PC-9 (cell line): ENCODE measurements at regions not wholly inside any gene's neighbourhood (a gene's known extent, or its start where the extent isn't known, plus 50 kb on each side); places are given as distances from the start of the nearest gene placed in this dataset.

Source experiments
- BruUV-seq: library from RNA; stranded (reverse); fragments of 400-500 nt; replicated peaks from 2 replicates; lab custom pipeline; 2021; lab: Mats Ljungman, UMichigan
- CTCF ChIA-PET: fragments of 300-600 bp; sonication (Branson Sonifier 250); formaldehyde crosslinking; loops from one replicate; lab custom pipeline; 2022; ENCODE audit warnings: antibody characterized with exemption; lab: Charles Lee
- POLR2A ChIA-PET: fragments of 300-600 bp; sonication (Branson Sonifier 250); formaldehyde crosslinking; loops from one replicate; lab custom pipeline; 2022; ENCODE audit warnings: antibody characterized with exemption; ENCODE audit not compliant: unreplicated experiment; lab: Charles Lee
- DNase-seq, 2 experiments: peaks; one replicate each; pipeline versions ENCODE4 v3.0.0 to v3.0.0-alpha.2; 2015 to 2022; ENCODE audit warnings: mixed read lengths in 1 of 2
- H2AFZ ChIP-seq: fragments of 200-600 bp; sonication (generic); 2 replicates; pipeline ENCODE4 v1.8.1; 2017; ENCODE audit warnings: antibody characterized with exemption
- H3F3A ChIP-seq: fragments of 200-600 bp; sonication (generic); 2 replicates; pipeline ENCODE4 v1.8.1; 2017; ENCODE audit warnings: antibody characterized with exemption, mild to moderate bottlenecking, low read depth; ENCODE audit not compliant: insufficient read depth
- H3K27ac ChIP-seq: fragments of 200-600 bp; sonication (generic); 2 replicates; pipeline ENCODE4 v1.6.1; 2016; ENCODE audit warnings: mixed run types
- H3K27me3 ChIP-seq: fragments of 200-600 bp; sonication (generic); 2 replicates; pipeline ENCODE4 v1.6.1; 2016; ENCODE audit warnings: low read depth, mixed run types; ENCODE audit not compliant: insufficient read depth
- H3K36me3 ChIP-seq: fragments of 200-600 bp; sonication (generic); 2 replicates; pipeline ENCODE4 v1.6.1; 2016; ENCODE audit warnings: low read depth, mixed run types
- H3K4me1 ChIP-seq: fragments of 200-600 bp; sonication (generic); replicated peaks from 2 replicates; pipeline ENCODE4 v1.6.1; 2016; ENCODE audit warnings: mixed run types; ENCODE audit not compliant: insufficient read depth
- H3K4me2 ChIP-seq: fragments of 200-600 bp; sonication (generic); 2 replicates; pipeline ENCODE4 v1.6.1; 2017; ENCODE audit warnings: mixed run types
- H3K4me3 ChIP-seq: fragments of 200-600 bp; sonication (generic); 2 replicates; pipeline ENCODE4 v1.6.1; 2016; ENCODE audit warnings: mixed run types
- H3K79me2 ChIP-seq: fragments of 200-600 bp; sonication (generic); 2 replicates; pipeline ENCODE4 v1.6.1; 2017; ENCODE audit warnings: low read depth, mixed run types
- H3K9me2 ChIP-seq: fragments of 200-600 bp; sonication (generic); 2 replicates; pipeline ENCODE4 v1.8.1; 2017; ENCODE audit warnings: mild to moderate bottlenecking; ENCODE audit not compliant: insufficient read depth
- H3K9me3 ChIP-seq: fragments of 200-600 bp; sonication (generic); 2 replicates; pipeline ENCODE4 v1.8.1; 2016; ENCODE audit warnings: low read depth; ENCODE audit not compliant: insufficient read depth
- H4K20me1 ChIP-seq: fragments of 200-600 bp; sonication (generic); 2 replicates; pipeline ENCODE4 v1.8.1; 2017; ENCODE audit not compliant: insufficient read depth
- CTCF ChIP-seq: fragments of 200-600 bp; sonication (generic); conservative IDR thresholded peaks from 2 replicates; pipeline ENCODE4 v1.6.1; 2017; ENCODE audit warnings: mixed run types, antibody characterized with exemption, mild to moderate bottlenecking, moderate library complexity
- EZH2 ChIP-seq: fragments of 200-600 bp; sonication (generic); IDR thresholded peaks from 2 replicates; pipeline ENCODE4 v1.8.0; 2017; ENCODE audit warnings: antibody characterized with exemption, low read depth
- intact Hi-C: fragments of 100-400 bp; cut with micrococcal nuclease; formaldehyde crosslinking; loops from one replicate; pipeline ENCODE4 v1.10.0; 2022; ENCODE audit not compliant: unreplicated experiment

DNA sequence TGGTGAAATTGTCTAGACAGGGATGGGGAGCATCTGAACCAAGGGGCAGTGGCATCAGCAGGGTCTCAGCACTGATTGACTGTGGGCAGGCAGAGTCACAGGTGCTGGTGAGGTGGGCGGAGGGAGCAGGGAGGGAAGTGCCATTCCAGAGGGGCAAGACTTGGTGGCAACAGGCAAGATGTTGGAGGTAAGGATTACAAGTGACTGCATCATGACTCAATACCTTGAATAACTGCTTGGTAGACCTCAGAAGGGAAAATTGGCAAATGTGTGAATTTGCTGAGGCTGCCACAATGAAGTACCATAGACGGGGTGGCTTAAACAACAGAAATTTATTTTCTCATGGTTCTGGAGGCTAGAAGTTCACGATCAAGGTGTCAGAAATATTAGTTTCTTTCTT lies 419.1 kb downstream of the HS3ST3B1 start:
- H3K27me3 ChIP-seq: no peaks in the 10 kb centered on the region
- no peaks in the 10 kb centered on the region for H3K4me1 ChIP-seq
- CTCF ChIA-PET: interaction anchor here (0.6 kb wide), 1 partner anchor 250 kb away, joined by 3 read pairs; no protein-coding TSS in a partner anchor
- H3K4me2 ChIP-seq: no peak overlapping the region
- no peaks in the 10 kb centered on the region for H3K9me2 ChIP-seq
- no peaks in the 10 kb centered on the region for H3K36me3 ChIP-seq
- intact Hi-C loops: no loop called here
- POLR2A ChIA-PET: no interaction called here
- no peak overlapping the region for H2AFZ ChIP-seq
- TF ChIP-seq EZH2 (no peak), CTCF (no peak)
- no peaks in the 10 kb centered on the region for H3K9me3 ChIP-seq
- DNase-seq: no peak
- H3K4me3 ChIP-seq: no peak overlapping the region
- BruUV-seq: no TSS peak
- no peaks in the 10 kb centered on the region for H3K79me2 ChIP-seq
- no peaks in the 10 kb centered on the region for H3F3A ChIP-seq
- no peaks in the 10 kb centered on the region for H4K20me1 ChIP-seq
- H3K27ac ChIP-seq: no peak overlapping the region

DNA sequence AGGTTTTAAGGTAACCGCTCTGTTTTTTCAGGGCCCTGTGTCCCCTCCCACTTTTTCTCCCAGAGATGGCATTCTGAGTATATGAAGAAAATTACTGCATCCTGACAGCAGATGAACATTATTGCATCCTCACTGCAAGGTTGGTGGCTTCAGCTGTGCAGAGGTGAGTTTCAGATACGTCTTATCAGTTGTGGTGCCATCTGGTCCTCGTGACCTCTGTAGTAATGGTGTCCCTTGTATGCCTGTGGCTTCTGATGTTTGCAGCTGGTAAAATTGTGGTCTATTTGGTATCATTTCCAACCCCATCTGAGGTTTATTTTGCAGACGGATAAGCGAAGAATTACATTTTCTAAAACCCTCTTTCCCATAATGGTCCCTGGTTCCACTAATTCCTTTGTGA lies 417.0 kb downstream of the HS3ST3B1 start:
- Histone ChIP-seq H4K20me1 (no peaks in the 10 kb centered on the region), H3K4me2 (no peak overlapping the region), H3F3A (no peaks in the 10 kb centered on the region), H3K79me2 (no peaks in the 10 kb centered on the region), H3K9me3 (no peaks in the 10 kb centered on the region), H3K27ac (no peak overlapping the region), H3K27me3 (no peaks in the 10 kb centered on the region), H3K9me2 (no peaks in the 10 kb centered on the region), H3K4me1 (no peaks in the 10 kb centered on the region), H3K36me3 (no peaks in the 10 kb centered on the region), H3K4me3 (no peak overlapping the region), H2AFZ (no peak overlapping the region)
- intact Hi-C loops: no loop called here
- BruUV-seq: no TSS peak
- TF ChIP-seq EZH2: no peak
- no peak for TF ChIP-seq CTCF
- no peak for DNase-seq
- ChIA-PET CTCF (no interaction called here), POLR2A (no interaction called here)

DNA sequence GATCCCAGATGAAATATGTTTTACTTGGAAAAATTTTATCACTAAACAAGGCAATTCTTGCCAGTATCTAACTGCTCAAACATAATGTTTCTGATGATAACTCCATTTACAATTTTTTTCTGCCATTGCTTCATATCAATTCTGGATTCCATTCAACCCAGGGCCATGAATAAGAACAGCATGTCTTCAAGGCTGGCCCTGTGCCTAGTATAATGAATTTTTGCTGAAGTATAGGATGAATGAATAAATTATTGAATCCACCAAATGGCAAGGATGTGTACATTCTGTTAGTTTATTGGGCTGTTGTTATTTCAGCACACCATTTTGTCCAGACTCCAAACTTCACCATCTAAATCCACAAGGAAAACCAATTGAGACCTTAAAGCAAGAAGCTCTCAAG lies 414.7 kb downstream of the HS3ST3B1 start:
- no peaks in the 10 kb centered on the region for H3K9me3 ChIP-seq
- no peak overlapping the region for H2AFZ ChIP-seq
- H3K27me3 ChIP-seq: no peaks in the 10 kb centered on the region
- H4K20me1 ChIP-seq: no peaks in the 10 kb centered on the region
- no peaks in the 10 kb centered on the region for H3K4me1 ChIP-seq
- TF ChIP-seq EZH2: no peak
- TF ChIP-seq CTCF: no peak
- DNase-seq: no peak
- intact Hi-C loops: no loop called here
- H3K36me3 ChIP-seq: no peaks in the 10 kb centered on the region
- no TSS peak for BruUV-seq
- ChIA-PET CTCF (no interaction called here), POLR2A (no interaction called here)
- H3K79me2 ChIP-seq: no peaks in the 10 kb centered on the region
- no peak overlapping the region for H3K4me3 ChIP-seq
- H3K4me2 ChIP-seq: no peak overlapping the region
- H3K27ac ChIP-seq: no peak overlapping the region
- H3F3A ChIP-seq: no peaks in the 10 kb centered on the region
- no peaks in the 10 kb centered on the region for H3K9me2 ChIP-seq
